Stimulated activated CD8-positive, alpha-beta memory T cell treated with anti-CD3 and anti-CD28 coated beads, Interleukin-2, amount 100 ng/mL, for 1 hour (primary cell): ENCODE measurements at regions not wholly inside any gene's neighbourhood (a gene's known extent, or its start where the extent isn't known, plus 50 kb on each side); places are given as distances from the start of the nearest gene placed in this dataset.

Source experiments
- DNase-seq, 2 donors: peaks; one replicate each; pipeline ENCODE4 v3.0.0-alpha.2; 2020; ENCODE audit warnings: low read depth in 2 of 2

DNA sequence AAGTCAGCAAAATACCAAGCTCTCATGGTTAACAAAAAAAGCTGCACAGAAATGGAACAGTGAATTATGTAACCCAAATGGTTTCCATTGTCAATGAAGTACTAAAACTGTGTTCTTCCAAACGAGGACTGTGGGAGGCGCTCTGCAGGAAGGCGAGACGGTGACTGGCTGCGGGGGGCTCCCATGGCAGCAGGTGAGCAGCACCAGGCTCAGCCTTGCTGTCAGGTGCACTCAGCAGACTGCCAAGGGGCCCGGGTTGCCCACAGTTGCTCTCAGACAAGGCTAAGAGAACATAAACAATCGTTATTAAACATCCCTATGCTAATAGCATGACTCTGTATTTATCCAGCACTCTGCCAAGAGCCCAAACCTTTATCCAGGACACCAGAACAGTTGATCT, 630.3 kb upstream of the ARID1B start:
- no peak for DNase-seq

DNA sequence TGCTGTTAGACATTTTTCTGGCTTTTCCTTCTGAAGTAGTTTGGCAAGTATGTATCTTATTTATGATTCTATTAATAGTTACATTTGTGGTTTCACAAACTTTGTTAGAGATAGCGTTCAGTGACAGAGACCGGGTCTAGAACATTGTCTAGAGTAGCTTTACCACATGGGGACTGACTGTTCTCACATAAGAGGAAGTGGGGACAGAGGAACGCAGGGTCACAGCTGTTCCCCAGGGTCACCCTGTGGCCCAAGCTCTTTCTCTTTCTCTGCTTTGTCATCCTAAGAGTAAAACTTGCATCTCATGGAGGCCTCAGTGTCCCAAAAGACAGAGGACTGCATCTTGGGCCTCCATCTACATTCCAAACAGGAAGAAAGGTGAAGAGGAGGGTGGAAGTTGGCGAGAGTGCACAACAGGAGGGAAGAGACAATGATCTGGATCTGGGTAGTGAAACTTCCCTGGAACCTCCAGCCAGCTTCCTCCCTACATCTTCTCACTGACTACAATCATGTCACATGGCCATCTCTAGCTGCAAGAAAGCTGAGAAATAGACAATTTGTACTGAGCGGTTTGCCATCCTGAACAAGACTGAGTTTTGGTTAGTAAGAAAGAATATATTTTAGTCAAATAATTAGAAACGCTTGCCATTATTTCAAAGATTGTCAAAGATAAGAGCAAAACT, 645.8 kb upstream of the ARID1B start:
- DNase-seq, result no peak

DNA sequence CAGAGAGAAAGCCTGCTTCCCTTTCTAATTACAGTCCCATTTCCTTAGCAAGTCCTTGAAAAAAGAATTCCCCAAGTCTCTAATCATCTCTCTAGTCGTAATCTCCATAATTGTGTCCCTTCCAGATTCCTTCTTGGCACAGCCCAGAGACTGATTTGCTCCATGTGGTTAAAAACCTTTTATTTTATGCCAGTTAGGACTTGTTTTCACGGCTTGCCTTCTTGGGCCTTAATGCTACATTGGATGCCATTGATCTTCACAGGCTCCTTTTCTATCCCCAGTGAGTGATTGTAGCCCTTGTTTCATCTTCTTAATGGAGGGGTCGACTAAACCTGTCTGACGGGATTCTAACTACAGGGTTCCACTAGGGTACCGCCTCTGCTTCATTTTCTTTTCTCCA, 650.6 kb upstream of the ARID1B start:
- no peak for DNase-seq

DNA sequence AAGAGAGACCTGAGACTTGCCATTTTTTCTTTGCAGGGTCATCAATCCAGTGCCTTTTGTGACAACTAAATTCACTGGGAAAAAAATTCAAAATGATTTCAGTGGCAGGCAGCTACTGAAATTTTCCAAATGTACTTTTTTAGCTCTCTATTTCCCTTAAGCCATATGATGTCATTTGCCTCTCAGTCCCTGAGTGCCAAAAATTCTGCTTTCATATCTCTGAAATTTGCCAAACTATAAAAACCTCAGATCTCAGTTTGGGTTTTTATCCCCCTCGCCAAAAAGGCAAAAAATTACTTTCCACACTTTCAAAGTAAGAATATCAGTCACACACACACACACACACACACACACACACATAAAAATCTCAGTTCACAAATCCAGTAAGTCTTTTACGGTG, 651.3 kb upstream of the ARID1B start:
- DNase-seq, result no peak

DNA sequence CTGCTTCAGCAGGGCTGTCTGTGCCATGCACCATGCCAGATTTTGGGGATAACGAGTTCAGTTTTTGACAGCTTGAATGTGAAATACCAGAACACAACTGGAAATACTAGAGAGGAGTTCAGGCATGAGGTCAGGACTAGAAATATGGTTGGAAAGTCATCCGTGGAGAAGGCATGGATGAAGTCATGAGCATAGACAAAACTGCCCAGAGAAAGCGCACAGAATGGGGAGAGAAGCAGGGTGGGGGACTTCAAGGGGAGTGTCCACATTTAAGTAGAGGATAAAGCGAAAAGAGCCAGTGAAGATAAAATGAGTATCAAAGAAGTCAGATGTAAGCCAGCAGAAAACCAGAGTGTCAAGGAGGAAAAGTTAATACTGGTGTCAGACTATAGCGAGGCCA, 653.4 kb upstream of the ARID1B start:
- DNase-seq, result no peak

DNA sequence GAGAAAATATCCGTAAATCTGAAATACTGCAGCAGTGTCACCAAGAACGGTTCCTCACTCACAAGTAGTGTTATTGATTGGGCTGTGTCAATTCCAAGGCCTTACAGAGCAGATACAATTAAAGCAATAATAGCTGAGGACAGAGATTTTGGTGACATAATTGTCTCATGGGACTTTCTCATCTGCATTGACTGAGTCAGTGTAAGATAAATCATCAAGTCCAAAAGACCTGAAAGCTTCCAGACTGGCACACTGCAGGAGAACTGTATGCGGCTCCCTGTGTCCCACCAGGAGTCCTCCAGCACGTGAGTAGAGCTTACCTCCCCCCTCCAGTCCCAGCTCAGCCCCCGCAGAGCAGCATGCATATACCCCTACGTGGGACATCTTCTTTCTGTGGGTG, 655.2 kb upstream of the ARID1B start:
- DNase-seq, result no peak

DNA sequence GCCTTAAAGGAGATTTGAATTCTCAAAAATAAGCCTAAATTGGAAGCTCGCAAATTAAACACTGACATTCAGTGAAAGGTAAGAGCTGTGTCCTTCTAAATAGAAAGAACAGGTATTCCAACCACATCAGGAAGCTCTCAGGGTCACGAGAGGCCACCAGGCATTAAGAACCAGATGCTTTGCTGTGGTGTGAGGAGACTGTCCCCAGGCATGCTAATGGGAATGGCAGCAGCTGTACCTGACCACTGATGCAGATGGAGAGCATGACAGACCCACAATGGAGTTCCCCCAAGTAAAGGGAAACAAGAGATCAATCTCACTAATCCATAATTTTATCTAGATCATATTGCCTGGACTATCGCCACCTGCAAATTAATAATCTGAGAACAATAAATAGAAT, 658.9 kb upstream of the NOX3 start:
- no peak for DNase-seq

DNA sequence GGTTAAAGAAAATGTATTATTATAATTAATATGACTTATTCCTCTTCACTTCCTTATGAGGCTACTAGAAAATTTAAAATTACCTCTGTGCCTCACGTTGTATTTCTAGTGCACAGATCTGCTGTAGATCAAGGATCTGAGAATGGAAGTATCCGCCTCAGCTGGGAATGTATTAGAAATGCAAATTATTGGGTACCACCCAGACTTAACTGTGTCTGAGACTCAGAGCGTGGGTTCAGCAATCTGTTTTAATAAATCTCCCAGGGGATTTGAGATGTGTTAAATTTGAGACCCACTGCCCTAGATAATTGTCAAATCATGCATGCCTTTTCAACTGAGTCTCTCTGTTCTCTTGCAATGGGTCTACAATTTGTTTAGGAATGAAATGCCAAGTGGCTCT, 658.0 kb upstream of the NOX3 start:
- DNase-seq, result no peak

DNA sequence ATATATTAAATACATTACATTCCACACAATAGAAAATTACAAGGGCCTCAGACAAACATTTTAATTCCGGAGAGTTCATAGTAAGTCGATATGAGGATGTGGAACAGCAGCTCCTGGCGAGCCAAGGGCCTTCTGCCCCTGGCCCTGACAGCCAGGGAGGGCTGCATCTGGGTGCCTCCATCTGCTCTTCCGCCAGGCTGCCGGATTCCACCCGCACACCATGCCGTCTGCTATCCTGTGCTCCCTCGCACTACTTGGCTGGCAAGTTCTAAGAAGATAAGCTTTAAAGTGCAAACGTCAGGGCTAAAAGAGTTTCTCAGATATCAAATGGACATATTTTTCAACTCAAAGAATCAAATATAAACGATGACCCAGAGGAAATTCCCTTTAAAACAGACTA, 656.3 kb upstream of the NOX3 start:
- DNase-seq, result no peak

DNA sequence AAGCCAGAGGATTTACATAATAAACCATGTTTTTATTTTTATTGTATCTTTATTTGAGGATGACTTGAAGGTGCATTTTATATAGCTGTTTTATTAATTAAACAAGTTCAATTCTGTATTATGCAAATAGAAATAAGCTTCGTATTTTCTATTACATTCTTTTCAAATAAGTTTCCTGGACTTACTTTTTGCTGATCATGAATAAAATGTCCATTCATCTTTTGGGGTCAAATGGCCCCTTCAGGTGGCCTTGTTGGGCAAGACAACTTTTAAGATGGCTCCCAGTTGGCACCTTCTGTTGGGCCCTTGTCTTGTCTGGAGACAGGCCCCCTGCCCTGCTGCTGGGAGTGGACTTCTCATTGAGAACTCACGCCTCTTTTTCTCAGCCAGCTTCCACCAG, 654.6 kb upstream of the NOX3 start:
- no peak for DNase-seq

DNA sequence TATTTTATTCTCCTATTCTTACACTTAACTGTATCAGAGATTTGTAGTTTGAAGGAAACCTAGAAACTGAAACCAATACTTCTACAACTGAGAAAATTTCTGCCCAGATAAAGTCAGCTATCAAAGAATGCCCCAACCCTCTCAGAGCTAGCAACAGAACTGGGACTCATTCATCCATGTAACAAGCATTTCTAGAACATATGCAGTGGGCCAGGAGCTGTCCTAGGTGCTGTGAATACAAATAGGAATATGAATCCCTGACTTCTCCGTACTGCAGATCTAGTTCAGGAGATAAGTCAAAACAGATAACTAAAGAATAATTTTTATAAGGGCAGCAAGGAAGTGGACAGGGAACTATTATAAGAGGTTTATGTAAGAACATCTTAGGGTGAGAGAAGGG, 654.1 kb upstream of the NOX3 start:
- DNase-seq, result no peak

DNA sequence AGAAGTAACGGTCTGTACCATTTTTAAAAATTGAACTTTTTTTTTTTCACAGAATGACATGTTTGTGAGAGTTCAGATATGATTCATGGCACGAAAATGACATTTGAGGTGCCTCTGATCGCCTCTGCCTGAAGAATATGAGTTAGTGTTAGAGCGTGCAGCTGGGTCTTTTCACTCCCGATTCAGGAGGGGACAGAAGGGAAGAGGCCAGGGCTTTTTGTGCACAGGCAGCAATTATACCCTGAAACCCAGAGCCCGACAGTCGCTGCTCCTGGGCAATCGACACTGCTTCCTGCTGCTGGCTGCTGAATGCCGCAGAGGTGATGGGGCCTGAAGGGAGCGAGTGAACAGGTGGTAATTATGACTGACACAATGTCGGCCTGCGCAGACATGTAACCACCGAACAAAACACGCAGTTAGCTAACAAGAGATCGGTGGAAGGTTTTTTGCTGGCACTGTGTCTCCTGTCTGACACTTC, 652.0 kb upstream of the NOX3 start:
- no peak for DNase-seq

DNA sequence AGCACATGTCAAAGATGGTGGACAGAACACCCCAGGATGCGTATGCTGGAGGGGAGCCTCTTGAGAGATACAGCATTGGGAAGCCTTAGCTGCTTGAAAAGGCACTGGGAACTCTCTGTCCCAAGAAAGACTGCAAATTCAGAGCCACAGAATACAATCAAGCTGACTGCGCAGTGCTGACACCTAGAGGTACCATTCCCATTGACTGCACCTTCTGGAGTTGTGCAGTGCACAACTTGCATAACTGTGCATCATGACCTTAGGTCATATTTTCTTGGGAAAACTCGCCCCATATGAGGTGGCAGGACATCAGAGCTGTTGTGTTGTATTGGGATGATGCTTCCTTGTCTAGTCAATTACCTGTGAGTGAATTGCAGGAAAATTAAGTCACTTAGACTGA, 646.5 kb upstream of the NOX3 start:
- DNase-seq, result no peak

DNA sequence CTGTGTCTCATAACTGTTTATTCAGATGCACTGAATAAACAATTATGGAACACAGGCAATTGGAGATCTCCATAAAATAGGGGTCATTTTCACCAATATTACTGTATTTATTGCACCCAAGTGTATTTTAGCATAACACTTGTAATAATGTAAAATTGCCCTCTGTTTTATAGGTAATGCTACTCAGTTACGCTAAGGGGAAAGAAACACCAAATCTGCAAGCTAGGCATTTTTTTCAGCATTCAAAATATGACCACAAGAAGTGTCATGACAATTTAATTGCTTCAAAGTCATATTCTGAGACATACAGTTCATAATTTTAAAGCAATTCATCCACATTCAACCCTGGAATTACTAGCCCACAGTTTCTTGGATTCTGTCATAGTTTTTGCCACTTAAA, 643.2 kb upstream of the NOX3 start:
- no peak for DNase-seq

DNA sequence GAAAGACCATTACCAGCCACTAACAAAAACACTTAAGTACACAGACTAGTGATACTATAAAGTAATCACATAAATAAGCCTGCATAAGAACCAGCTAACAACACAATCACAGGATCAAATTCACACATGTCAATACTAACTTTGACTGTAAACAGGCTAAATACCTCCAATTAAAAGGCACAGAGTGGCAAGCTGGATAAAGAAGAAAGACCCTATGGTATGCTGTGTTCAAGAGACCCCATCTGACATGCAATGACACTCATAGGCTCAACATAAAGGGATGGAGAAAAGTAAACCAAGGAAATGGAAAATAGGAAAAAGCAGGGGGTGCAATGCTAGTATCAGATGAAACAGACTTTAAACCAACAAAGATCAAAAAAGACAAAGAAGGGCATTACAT, 631.8 kb upstream of the NOX3 start:
- no peak for DNase-seq

DNA sequence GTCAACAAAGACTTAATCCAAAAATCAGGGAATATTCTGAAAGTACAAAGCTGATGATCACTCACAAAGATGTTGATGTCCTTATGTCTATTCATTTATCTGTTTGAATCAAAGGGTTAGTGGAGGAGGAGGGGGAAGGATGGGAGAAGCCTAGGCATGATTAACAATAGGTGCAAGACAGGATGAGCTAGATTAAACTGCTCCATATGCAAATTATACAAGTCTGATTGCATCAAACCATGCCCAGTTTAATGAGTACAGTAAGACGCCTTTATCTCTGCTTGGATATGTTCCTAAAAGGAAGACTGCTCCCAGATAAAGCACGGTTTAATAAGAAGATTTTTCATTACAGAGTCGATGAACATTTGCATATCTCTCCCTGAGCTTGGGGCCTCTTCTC, 626.4 kb upstream of the NOX3 start:
- no peak for DNase-seq

DNA sequence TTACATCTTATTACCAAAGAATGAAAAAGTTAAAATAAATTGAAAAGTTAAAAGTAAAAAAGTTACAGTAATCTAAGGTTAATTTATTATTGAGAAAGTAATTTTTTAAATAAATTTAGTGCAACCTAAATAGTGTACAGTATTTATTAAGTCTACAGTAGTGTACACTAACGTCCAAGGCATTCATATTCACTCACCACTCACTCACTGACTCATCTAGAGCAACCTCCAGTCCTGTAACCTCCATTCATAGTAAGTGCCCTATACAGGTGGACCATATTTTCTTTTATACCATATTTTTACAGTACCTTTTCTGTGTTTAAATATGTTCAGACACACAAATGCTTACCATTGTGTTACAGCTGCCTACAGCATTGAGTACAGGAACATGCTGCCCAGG, 624.7 kb upstream of the NOX3 start:
- no peak for DNase-seq

DNA sequence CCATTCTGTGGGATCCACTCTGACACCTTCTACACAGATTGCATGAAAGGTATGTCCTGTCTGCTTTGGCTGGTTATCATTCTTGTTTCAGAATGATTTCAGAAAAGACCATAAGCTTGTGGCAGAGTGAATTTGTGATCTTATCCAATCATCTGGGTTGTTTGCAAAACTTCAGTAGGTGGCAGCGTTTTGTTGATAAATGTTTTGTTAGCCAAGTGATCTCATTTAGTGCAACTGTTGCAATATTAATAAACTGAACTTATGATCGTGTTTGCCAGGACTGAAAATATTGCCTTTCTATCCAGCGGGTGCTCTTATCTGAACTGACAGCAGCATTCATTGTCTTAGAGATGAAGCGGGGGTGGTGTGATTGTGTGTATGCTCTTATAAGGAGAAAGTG, 613.2 kb upstream of the NOX3 start:
- no peak for DNase-seq

DNA sequence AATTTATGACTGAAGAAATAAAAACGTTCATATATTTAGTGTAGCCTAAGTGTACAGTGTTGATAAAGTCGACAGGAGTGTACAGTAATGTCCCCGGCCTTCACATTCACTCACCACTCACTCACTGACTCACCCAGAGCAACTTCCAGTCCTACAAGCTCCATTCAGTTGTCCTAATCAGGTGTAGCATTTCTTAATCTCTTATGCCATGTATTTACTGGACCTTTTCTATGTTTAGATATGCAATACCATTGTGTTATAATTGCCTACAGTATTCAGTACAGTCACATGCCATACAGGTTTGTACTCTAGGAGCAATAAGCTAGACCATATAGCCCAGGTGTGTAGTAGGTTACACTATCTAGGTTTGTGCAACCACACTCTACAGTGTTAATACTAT, 610.2 kb upstream of the NOX3 start:
- DNase-seq, result no peak

DNA sequence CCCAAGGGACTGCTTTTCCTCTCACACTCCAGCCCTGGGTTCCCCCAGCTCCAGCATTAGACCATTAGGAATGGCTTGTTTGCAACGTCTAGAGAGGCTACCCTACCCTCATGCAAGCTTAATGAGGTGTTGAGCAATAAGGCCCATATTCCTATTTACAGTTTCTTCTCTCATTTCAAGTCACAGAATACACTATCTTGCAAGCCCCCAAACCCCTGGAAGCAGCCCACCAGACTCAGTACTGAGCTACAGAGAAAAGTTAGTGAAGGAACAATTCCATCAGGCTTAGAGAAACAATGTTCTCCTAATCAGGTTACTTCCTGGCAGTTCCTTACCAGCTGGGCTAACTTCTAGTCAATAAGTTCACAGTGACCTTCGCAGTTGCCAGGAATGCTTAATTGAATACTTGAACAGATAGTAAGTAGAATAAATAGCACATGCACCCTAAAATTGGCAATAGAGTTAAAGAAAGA, 606.5 kb upstream of the NOX3 start:
- DNase-seq, result no peak

DNA sequence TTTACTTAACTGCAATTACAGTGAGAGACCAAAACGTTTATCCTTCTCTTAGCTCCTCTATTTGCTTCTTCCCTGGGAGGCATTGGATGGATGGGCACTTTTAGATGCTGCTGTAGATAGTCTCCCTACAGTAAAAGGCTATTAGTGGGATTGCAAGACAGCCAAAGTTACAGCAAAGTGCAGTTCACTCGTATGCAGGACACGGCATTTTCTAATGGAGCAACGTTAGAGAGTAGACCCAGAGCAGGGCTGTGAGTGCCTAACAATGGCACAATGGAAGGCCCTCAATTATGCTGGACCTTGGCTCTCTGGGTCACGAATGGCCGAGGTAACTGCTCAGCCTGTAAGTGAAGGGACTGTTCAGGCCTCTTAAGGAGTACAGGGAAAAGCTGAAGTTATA, 605.8 kb upstream of the NOX3 start:
- no peak for DNase-seq

DNA sequence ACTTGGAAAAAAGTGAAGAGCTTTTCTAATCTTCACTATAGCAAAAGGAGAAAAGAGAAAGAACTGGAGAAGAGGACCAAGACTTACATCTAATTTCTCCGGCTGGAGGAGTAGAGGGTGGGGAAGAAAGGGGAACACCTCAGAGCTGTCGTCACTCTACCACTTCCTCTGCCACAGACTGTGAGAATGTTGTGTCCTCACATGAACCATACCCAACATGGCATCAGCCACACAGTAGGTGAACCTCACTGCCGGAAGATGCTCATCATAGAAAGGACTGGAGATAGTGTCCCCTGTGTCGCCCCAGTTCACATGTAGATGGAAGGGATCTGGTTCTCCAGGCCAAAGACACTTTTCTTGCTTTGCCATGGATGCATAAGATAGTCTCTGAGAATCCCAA, 604.4 kb upstream of the NOX3 start:
- DNase-seq, result no peak

DNA sequence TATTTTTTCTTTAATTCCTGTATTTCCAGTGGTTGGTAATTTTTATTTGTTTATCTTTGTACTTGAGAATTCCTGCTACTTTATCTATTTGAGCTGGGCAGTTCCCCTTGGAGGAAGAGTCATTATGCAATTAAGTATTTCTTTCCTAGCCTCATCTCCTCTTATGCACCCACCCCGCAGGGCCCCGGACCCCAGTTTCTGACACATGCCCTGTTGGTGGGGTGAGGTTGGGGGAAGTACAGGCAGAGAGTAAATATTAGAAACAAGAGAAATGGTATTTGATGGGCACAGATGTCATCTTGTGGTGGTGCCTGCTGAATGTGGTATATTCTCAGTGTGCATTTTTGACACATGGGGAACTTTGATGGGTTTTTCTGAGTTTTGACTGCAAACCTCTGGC, 602.7 kb upstream of the NOX3 start:
- DNase-seq, result no peak

DNA sequence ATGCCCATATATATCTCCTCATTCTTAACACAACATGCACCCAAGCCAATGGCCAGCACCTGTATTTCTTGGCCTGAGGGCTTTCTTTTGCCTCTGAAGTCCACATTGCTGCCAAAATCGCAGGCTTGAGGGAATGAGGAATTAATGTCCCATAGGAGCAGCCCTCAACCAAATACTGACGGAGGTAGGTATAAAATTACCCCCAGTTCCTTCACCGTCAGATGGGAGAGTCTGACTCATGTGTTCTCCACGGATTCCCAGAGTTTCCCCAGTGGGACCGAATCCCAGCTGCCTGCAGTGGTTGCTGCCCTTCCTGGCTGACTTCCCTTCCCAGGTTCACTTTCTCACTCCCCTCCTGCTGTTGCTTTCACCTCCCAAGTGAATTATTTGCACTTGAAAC, 602.2 kb upstream of the NOX3 start:
- DNase-seq, result no peak
